Glutamatergic neuron (in vitro differentiated cells): ENCODE measurements at regions not wholly inside any gene's neighbourhood (a gene's known extent, or its start where the extent isn't known, plus 50 kb on each side); places are given as distances from the start of the nearest gene placed in this dataset.

Experiments used
- DNase-seq: peaks from one replicate; pipeline ENCODE4 v3.0.0; 2022
- H3K27ac Mint-ChIP-seq: one replicate; pipeline ENCODE4 v1.8.0; 2020; ENCODE audit warnings: mild to moderate bottlenecking, mixed read lengths, inconsistent platforms; ENCODE audit not compliant: unreplicated experiment
- H3K27me3 Mint-ChIP-seq: one replicate; pipeline ENCODE4 v1.8.0; 2020; ENCODE audit warnings: mild to moderate bottlenecking, moderate library complexity, mixed read lengths, inconsistent platforms; ENCODE audit not compliant: unreplicated experiment
- H3K36me3 Mint-ChIP-seq: one replicate; pipeline ENCODE4 v1.8.0; 2020; ENCODE audit warnings: mild to moderate bottlenecking, mixed read lengths, inconsistent platforms; ENCODE audit not compliant: unreplicated experiment
- H3K4me1 Mint-ChIP-seq: one replicate; pipeline ENCODE4 v1.8.0; 2020; ENCODE audit warnings: mild to moderate bottlenecking, low read depth, mixed read lengths, inconsistent platforms; ENCODE audit not compliant: unreplicated experiment
- H3K4me3 Mint-ChIP-seq: one replicate; pipeline ENCODE4 v1.8.0; 2020; ENCODE audit warnings: mild to moderate bottlenecking, mixed read lengths, inconsistent platforms; ENCODE audit not compliant: unreplicated experiment
- H3K9me3 Mint-ChIP-seq: one replicate; pipeline ENCODE4 v1.8.0; 2020; ENCODE audit warnings: mild to moderate bottlenecking, moderate library complexity, mixed read lengths, inconsistent platforms; ENCODE audit not compliant: unreplicated experiment
- CTCF ChIP-seq: fragments of 200-600 bp; sonication (generic); IDR thresholded peaks from one replicate; pipeline ENCODE4 v1.5.0; 2021; ENCODE audit not compliant: partially characterized antibody, unreplicated experiment

GRCh38 chr4:12975511-12975910 lies 508.6 kb downstream of the RAB28 start:
- H3K27ac Mint-ChIP-seq, result no peak overlapping the region
- no peak for TF ChIP-seq CTCF

GRCh38 chr4:12973522-12973921 lies 510.6 kb downstream of the RAB28 start:
- H3K36me3 Mint-ChIP-seq, result no peaks in the 10 kb centered on the region
- no peak for DNase-seq
- TF ChIP-seq CTCF, result no peak
- no peak overlapping the region for H3K27ac Mint-ChIP-seq
- H3K9me3 Mint-ChIP-seq, result peaks cover 2% of the 10 kb centered on the region
- H3K4me1 Mint-ChIP-seq, result no peaks in the 10 kb centered on the region
- H3K4me3 Mint-ChIP-seq, result no peak overlapping the region
- H3K27me3 Mint-ChIP-seq, result no peaks in the 10 kb centered on the region

More at GRCh38 chr4:12975511-12975910, 508.6 kb downstream of the RAB28 start:
- Mint-ChIP-seq H3K27me3 (no peaks in the 10 kb centered on the region), H3K9me3 (peaks cover 2% of the 10 kb centered on the region), H3K4me3 (no peak overlapping the region), H3K4me1 (no peaks in the 10 kb centered on the region), H3K36me3 (no peaks in the 10 kb centered on the region)
- no peak for DNase-seq

GRCh38 chr4:12968345-12968744 lies 515.8 kb downstream of the RAB28 start:
- DNase-seq, result no peak
- no peaks in the 10 kb centered on the region for H3K27me3 Mint-ChIP-seq
- no peak overlapping the region for H3K27ac Mint-ChIP-seq
- no peaks in the 10 kb centered on the region for H3K36me3 Mint-ChIP-seq
- H3K9me3 Mint-ChIP-seq, result no peaks in the 10 kb centered on the region
- no peak overlapping the region for H3K4me3 Mint-ChIP-seq
- TF ChIP-seq CTCF, result no peak
- no peaks in the 10 kb centered on the region for H3K4me1 Mint-ChIP-seq

- DNase-seq, result no peak
- H3K9me3 Mint-ChIP-seq, result no peaks in the 10 kb centered on the region
- H3K36me3 Mint-ChIP-seq, result no peaks in the 10 kb centered on the region
- TF ChIP-seq CTCF, result no peak
- no peak overlapping the region for H3K27ac Mint-ChIP-seq
- H3K4me3 Mint-ChIP-seq, result no peak overlapping the region
- H3K4me1 Mint-ChIP-seq, result no peaks in the 10 kb centered on the region
- no peaks in the 10 kb centered on the region for H3K27me3 Mint-ChIP-seq
These were observed 517.4 kb downstream of the RAB28 start for GRCh38 chr4:12966726-12967125.

- H3K4me1 Mint-ChIP-seq, result no peaks in the 10 kb centered on the region
- H3K27me3 Mint-ChIP-seq, result no peaks in the 10 kb centered on the region
- no peak overlapping the region for H3K4me3 Mint-ChIP-seq
- TF ChIP-seq CTCF, result no peak
- no peaks in the 10 kb centered on the region for H3K36me3 Mint-ChIP-seq
- H3K9me3 Mint-ChIP-seq, result no peaks in the 10 kb centered on the region
- no peak overlapping the region for H3K27ac Mint-ChIP-seq
- no peak for DNase-seq
These were observed 518.8 kb downstream of the RAB28 start for GRCh38 chr4:12965334-12965733.
